NB4 (cell line): ENCODE measurements at regions not wholly inside any gene's neighbourhood (a gene's known extent, or its start where the extent isn't known, plus 50 kb on each side); places are given as distances from the start of the nearest gene placed in this dataset.

Experiments used
- CTCF ChIP-seq: IDR thresholded peaks from one replicate; pipeline ENCODE4 v1.5.1; 2012; ENCODE audit warnings: low read depth, low read length
- MAX ChIP-seq: IDR thresholded peaks from 2 replicates; pipeline ENCODE4 v1.6.1; 2011; ENCODE audit warnings: low read depth, low read length
- MYC ChIP-seq: IDR thresholded peaks from 2 replicates; pipeline ENCODE4 v1.6.1; 2011; ENCODE audit warnings: low read depth, low read length
- POLR2A ChIP-seq: IDR thresholded peaks from 2 replicates; pipeline ENCODE4 v1.6.1; 2011; ENCODE audit warnings: mild to moderate bottlenecking; ENCODE audit not compliant: insufficient read length; ENCODE audit errors: extremely low read depth

GRCh38 chr6:103210686-103211085 lies 1649.0 kb downstream of the HACE1 start:
- TF ChIP-seq CTCF: no peak
- TF ChIP-seq POLR2A: no peak
- no peak for TF ChIP-seq MAX
- no peak for TF ChIP-seq MYC
